GM10248 (cell line): ENCODE measurements at regions not wholly inside any gene's neighbourhood (a gene's known extent, or its start where the extent isn't known, plus 50 kb on each side); places are given as distances from the start of the nearest gene placed in this dataset.

Experiments
- CTCF ChIA-PET: fragments of 300-600 bp; sonication (Branson Sonifier 250); formaldehyde crosslinking; extraction: SDS; loops from one replicate; lab custom pipeline; 2021; ENCODE audit warnings: antibody characterized with exemption; lab: Yijun Ruan, JAX
- POLR2A ChIA-PET: fragments of 350-650 bp; sonication (Branson Sonifier 250); formaldehyde crosslinking; extraction: SDS; loops from one replicate; lab custom pipeline; 2020; ENCODE audit warnings: antibody characterized with exemption; lab: Yijun Ruan, JAX
- DNase-seq: peaks from one replicate; pipeline ENCODE4 v3.0.0; 2012; ENCODE audit errors: extremely low spot score
- TF ChIP-seq, protein P1 (sequence below): IDR thresholded peaks from 2 replicates; pipeline ENCODE4 v1.5.1; 2012; ENCODE audit warnings: mild to moderate bottlenecking, low read depth; ENCODE audit errors: extremely low read depth, missing control alignments, control extremely low read depth

GRCh38 chr10:111593578-111593977 is 516.7 kb downstream of the ADRA2A start:
- TF ChIP-seq, protein P1, sequence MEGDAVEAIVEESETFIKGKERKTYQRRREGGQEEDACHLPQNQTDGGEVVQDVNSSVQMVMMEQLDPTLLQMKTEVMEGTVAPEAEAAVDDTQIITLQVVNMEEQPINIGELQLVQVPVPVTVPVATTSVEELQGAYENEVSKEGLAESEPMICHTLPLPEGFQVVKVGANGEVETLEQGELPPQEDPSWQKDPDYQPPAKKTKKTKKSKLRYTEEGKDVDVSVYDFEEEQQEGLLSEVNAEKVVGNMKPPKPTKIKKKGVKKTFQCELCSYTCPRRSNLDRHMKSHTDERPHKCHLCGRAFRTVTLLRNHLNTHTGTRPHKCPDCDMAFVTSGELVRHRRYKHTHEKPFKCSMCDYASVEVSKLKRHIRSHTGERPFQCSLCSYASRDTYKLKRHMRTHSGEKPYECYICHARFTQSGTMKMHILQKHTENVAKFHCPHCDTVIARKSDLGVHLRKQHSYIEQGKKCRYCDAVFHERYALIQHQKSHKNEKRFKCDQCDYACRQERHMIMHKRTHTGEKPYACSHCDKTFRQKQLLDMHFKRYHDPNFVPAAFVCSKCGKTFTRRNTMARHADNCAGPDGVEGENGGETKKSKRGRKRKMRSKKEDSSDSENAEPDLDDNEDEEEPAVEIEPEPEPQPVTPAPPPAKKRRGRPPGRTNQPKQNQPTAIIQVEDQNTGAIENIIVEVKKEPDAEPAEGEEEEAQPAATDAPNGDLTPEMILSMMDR, result no peak
- ChIA-PET POLR2A (no interaction called here), CTCF (no interaction called here)
- no peak for DNase-seq

DNA sequence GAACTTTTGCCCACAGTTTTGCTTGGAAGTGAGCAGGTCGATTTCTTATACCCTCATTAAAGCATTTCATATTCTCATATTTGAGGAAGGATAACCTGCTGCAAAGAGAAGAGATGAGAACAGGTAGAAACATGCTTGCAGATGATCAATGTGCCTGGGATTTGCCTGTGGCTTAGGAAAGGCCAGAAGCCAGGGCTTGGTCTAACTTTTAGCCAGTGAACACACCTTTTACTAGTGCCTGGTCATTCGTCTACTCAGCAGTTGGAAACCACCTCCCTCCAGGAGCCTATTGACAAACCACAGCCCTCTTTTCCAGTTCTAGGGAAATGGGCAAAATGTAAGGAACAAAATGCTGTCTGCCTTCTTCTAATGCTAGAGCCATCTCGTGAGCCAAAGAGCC is 518.3 kb downstream of the ADRA2A start:
- TF ChIP-seq, protein P1, result no peak

GRCh38 chr10:111598433-111599059 is 521.7 kb downstream of the ADRA2A start:
- DNase-seq, result peak; percentile 34
- CTCF ChIA-PET, result interaction anchor here (0.6 to 2.6 kb wide), 24 partner anchors 9 to 990 kb away, joined by 3 to 20 read pairs (median 4); partner anchors contain the start of gene ADRA2A
- POLR2A ChIA-PET, result no interaction called here
- TF ChIP-seq, protein P1, result peak; percentile 73

More for the DNA sequence above, 518.3 kb downstream of the ADRA2A start:
- DNase-seq, result no peak
- ChIA-PET CTCF (no interaction called here), POLR2A (no interaction called here)

GRCh38 chr10:111599943-111600342 is 523.1 kb downstream of the ADRA2A start:
- ChIA-PET POLR2A (no interaction called here), CTCF (interaction anchor here (0.8 to 2.4 kb wide), 8 partner anchors 9 to 992 kb away, joined by 3 to 12 read pairs (median 5); partner anchors contain the start of gene ADRA2A)
- TF ChIP-seq, protein P1, result no peak
- DNase-seq, result no peak

DNA sequence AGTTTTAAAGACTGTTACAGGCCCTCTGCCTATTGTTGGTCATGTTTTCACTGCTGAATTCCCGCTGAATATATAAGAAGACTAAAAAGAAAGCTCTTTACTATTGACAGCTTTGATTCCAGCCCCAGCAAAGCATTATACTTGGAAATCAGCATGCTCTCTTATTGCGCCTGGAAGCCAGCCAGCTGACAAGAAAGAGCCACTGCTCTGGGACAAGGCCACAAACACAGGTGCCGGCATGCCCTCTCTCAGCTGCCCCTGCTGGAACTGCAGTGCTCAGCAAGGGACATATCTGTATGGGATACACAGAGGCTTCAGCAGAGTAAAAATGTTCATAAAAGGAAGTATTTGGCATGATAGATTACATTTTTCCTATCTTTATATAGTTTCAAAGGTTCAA is 523.9 kb downstream of the ADRA2A start:
- CTCF ChIA-PET, result interaction anchor here (1.9 kb wide), 1 partner anchor 10 kb away, joined by 6 read pairs; no protein-coding TSS in a partner anchor
- TF ChIP-seq, protein P1, result no peak
- DNase-seq, result no peak
- POLR2A ChIA-PET, result no interaction called here

DNA sequence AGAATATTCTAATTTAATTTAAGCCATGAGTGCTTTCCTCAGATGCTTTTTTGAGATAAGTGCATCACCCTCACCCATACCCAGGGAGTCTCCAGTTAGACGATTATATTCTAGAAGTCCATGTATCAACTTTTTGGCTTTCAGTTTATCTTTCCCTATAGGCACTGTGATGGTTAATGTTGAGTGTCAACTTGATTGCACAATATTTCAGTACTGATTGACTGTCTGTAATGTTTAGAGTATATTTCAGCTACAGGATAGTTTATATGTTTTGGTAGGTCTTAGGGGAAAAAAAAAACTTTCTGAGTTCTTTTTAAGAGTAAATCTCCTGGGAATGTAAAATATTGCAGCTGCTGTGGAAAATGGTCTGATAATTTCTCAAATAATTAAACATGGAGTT is 535.4 kb downstream of the ADRA2A start:
- no peak for DNase-seq
- ChIA-PET POLR2A (no interaction called here), CTCF (interaction anchor here (1.4 kb wide), 1 partner anchor 11 kb away, joined by 5 read pairs; no protein-coding TSS in a partner anchor)
- TF ChIP-seq, protein P1, result no peak

DNA sequence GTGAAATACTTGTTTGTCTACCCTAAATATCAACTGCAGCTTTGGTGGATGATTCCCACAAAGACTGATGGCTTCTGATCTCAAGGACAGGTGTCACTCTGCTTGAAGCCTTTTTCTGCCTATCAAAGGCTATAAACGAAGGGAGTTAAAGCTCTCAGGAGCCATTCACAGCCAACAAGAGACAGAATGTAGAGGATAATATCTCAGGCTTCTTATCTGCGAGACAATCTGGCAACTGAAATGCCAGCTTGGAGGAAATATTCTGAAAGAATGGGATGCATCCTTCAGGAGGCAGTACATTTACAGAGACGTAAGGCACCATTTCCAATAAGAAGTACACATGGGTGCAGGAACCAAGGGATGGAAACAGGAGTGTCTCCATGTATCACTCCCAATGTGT is 549.4 kb downstream of the GPAM start:
- TF ChIP-seq, protein P1, result no peak
- CTCF ChIA-PET, result interaction anchor here (1.0 kb wide), 1 partner anchor 35 kb away, joined by 4 read pairs; no protein-coding TSS in a partner anchor
- POLR2A ChIA-PET, result no interaction called here
- no peak for DNase-seq
